ENCODE measurements at regions not wholly inside any gene's neighbourhood (a gene's known extent, or its start where the extent isn't known, plus 50 kb on each side); places are given as distances from the start of the nearest gene placed in this dataset.
"Not testable (repeated sequence)": the region's sequence is repeated elsewhere in the genome, so short reads cannot be mapped to it uniquely, and the experiment has no call there.

DNA sequence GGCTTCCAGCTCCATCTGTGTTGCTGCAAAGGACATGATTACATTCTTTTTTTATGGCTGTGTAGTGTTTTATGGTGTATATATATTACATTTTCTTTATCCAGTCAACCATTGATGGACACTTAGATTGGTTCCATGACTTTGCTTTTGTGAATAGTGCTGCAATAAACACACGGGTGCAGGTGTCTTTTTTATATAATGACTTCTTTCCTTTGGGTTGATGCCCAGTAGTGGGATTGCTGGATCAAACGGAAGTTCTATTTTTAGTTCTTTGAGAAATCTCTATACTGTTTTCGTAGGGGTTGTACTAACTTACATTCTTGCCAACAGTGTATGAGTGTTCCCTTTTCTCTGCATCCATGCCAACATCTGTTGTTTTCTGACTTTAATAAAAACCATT is 189.7 kb downstream of the ACTR3B start:
- no peak for DNase-seq

DNA sequence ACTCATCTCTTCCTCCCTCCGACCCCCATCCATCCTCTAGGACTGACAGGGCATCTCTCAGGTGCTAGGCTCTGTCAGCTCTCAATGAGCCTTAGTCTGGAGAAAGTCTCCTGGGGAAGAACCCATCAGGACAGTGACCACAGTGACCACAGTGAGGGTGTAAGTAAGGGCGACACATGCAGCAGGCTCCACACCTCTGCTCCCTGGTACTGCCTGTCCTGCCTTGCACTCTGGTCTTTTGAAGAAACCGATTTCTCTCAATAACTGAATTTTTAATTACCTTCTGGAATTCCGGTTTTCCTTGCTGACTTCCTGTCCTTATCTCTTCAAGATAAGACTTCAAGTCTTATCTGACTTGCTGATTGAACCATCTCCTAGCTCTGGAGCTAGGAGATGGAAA is 190.2 kb downstream of the ACTR3B start:
- no peak for DNase-seq

DNA sequence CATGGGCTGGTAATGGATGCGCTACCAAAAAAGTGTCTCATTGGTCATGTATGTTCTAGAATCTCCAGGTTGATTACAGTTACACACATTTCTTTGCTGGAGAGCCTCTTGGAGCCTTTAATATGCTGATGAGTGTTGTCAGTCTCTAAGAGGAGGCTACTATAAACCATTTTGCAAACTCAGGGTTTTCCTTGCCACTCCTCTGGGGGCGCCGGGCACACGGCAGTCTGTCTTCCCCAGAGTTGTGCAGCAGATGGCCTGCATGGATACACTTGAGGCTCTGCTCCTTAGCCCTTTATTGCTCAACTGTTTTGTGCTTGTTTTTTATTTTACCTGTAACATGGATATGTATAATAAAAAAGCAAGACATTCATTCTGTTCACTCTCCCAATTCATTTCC is 196.5 kb downstream of the ACTR3B start:
- DNase-seq, result no peak

DNA sequence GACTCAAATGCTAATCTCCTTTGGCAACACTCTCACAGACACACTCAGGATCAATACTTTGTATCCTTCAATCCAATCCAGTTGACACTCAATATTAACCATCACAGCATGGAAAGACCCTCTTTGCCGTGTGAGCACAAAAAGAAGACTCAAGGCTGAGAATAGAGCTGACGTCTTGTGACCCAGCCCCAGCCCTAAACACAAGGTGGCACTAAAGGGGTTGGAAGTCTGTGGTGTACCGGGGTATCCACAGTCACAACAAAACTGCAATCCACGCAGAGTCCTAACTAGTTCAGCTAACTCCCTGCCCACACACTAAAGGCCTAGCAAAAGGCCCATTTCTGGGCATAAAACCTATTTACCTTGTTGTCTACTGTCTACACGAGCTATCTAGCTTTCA is 200.1 kb downstream of the ACTR3B start:
- no peak for DNase-seq

DNA sequence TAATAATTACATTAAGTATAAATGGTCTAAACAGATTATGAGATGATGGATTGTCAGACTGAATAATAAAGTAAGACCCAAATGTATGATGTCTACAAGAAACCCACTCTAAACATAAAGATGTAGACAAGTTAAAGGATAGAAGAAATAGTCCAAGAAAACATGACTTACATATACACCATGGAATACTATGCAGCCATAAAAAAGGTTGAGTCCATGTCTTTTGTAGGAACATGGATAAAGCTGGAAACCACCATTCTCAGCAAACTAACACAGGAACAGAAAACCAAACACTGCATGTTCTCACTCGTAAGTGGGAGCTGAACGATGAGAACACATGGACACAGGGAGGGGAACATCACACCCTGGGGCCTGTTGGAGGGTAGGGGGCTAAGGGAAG is 202.2 kb downstream of the ACTR3B start:
- not testable (repeated sequence) for DNase-seq

DNA sequence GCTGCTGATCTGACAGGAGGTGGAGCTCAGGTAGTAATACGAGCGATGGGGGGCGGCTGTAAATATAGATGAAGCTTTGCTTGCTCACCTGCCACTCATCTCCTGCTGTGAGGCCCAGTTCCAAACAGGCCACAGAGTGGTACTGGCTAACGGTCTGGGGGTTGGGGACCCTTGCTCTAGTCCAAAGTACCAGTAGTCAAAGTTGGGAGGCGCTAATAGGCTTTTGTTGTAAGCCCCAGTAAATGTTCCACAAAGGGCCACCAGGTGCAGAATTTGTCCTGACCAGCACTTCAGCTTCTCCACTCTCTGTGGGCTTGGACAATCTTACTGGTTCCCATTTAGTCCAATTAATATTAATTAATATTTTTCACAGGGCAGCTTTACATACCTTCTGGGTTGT is 206.6 kb downstream of the ACTR3B start:
- DNase-seq, result no peak

DNA sequence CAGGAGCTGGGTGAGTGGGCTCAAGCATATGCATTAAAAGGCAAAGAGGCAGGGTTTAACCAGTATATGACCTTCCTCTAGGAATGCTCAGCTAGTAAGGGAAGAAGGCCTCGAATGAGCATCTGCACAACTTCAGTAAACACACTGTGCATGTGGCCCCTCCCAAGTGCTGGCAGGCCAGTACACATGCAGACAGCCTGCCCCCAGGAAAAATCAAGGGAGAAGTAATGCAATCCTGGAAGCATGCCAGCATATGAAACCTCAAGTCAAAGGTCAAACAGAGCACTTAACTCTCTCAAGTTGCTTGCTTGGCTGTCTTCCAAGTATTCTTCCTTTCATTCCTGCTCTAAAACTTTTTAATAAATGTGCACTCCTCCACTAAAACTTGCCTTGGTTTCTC is 208.4 kb downstream of the ACTR3B start:
- no peak for DNase-seq

DNA sequence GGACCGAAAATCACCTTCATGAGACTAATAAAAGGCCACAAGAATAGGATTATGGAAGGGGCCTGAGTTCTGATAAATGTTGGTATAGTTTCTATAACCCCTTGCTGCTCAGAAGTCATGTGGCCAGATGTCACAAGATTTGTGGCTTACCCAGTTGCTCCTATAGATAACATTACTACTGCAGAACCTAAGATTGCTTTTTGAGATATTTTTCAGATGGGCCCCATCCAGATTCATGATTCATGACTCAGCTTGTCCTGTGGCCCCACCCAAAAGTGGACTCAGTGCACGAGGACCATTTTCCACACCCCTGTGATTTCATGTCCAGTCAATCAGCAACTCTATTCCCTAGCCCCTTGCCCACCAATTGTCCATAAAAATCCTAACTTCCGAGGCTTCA is 209.0 kb downstream of the ACTR3B start:
- no peak for DNase-seq

DNA sequence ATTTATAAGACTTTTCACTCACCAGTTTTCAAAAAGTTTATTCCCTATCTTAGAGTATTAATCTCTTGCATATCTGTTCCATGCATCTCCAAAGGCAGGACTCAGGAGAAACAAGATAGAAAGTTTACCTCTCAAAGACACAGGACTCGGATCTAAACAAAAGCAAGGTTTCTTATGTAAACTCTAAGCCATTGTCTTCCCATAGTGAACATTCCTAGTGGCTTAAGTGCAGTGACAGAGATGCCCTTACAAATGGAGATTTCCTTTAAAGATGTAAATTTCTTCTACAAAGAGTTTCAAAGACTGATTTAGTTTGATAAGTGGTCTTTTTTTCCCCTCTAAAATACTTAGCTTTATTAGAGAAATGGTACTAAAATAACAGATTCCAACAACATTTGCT is 209.8 kb downstream of the ACTR3B start:
- DNase-seq, result no peak

DNA sequence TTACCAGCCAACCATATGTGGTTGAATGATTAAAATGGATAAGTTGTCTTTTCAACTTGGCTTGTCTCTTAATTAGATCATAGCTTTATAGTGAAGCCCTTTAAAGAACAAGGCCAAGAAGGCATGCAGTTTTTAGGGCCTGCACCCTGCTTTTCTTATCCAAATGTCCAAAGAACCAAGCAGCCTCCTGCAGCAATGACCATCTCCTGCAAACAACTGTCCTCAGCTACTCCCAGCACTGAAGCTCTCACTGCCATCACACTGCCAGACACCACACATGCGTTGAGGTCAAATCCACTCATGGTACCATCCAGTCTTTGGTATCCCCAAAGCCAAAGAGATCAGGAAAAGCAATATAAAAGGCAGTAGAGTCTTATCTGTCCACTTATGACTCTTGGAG is 210.3 kb downstream of the ACTR3B start:
- no peak for DNase-seq

DNA sequence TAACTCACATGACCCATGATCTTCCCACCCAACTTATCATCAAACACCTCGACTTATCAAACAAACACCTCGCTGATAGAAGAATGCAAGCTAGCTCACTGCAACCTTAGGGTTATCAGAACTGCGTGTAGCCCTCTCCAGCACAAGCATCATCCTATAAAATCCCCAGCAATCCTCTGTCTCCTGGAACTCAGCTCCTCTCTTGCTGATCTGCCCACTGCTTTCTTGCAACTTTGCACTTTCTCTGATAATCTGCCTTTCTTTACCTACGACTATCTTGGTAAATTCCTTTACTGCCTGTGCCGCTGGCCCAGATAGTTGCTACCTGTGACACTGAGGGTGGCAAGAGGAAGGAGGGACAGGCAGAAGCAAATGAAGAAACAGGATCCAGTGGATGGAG is 210.9 kb downstream of the ACTR3B start:
- DNase-seq, result no peak

DNA sequence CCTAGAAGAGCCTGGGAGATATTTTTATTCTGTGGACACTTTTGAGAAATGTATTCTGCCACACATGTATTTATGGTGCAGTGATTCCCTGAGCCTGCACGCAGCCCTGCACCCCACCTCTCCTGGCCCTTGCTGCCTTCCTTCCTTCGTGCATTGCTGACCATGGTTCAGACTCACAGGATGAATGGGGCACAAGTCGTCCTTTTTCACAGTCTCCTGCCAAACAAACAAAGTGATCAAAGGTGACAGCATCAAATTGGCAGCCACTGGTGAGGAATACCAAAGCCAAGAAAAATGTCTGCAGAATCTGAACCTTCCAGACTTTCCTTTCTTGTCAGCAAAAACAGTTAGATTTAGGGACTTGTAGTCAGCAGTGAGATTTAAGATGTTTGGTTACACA is 215.0 kb downstream of the ACTR3B start:
- DNase-seq, result no peak

DNA sequence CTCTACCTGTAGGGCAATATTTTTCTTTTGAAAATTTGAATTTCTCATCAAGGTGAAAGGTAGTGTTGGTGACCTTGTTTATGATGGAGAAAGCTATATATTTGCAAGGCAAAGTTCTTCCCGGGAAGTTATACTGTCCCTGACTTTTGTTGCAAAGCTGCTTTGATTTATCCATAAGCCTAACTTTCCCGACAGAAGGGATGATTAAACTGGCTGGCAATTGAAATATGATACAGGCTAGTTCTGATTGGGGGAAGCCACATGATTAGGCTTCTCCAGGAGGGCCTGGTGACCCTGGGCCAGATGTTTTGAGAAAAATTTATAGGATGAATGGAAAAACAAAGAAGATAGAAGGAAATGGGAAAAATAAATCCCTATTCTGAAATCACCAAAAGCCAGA is 215.5 kb downstream of the ACTR3B start:
- DNase-seq, result no peak

DNA sequence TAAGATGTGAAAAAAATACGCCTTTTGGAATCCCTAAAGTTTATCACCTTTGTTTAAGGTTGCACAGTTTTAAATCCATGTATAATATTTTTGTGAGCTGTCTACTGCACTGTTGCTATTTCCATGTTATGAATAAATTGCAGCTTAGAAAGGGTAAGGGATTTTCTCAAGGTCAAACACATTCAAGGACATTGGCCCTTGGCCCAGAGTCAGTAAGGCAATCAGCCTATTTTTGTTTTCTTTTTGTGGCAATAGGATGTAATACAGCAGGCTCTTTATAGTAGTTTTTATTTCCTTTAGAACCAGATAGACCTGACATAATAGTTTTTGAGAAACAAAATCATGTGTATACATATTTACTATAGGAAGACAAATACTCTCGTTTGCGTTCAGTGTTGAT is 219.8 kb downstream of the ACTR3B start:
- DNase-seq, result no peak

DNA sequence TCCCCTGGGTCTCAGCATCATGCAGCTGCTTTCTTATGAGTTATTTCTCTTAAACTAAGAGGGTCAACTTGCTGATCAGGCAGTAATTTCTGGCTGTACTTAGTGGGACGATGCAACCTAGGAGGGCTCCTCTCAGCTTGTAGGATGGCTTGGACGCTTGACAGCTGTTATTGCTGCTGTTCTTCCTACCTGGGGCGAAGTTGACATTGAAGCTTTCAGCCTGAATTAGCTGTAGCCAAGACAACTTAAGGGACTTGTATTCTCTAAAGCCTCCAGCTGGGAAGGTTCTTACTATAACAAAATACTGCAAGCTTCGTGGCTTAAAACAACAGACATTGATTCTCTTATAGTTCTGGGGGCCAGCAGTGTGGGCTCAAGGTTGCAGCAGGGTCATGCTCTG is 224.9 kb downstream of the ACTR3B start:
- DNase-seq, result peak; percentile 27

DNA sequence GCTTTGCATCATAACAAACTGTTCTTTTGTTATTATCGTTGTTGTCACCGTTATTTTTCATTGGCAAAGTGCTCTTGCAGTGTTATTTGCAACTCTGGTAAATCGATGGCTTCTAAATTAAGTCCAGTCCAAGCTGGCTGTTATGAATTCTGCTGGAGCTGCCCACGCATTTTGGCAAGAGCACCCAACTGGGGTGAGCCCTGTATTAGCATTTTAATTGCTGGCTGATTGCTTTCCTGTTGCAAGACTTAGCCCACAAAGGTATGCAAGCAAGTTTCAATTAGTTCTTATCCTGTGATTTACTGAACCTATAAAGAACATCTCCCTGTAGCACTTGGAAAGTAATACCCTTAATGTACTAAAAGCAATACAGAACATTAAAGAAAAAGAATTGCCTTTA is 226.8 kb downstream of the ACTR3B start:
- no peak for DNase-seq

DNA sequence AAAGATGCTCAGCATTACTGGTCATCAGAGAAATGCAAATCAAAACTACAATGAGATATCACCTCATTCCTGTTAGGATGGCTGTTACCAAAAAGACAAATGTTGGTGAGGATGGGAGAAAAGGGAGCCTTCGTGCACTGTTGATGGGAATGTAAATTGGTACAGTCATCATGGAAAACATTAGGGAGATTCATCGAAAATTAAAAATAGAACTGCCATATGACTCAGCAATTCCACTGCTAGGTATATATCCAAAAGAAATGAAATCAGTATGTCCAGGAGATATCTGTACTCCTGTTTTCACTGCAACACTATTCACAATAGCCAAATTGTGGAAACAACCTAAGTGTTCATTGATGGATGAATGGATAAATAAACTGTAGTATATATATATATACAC is 228.1 kb downstream of the ACTR3B start:
- no peak for DNase-seq

DNA sequence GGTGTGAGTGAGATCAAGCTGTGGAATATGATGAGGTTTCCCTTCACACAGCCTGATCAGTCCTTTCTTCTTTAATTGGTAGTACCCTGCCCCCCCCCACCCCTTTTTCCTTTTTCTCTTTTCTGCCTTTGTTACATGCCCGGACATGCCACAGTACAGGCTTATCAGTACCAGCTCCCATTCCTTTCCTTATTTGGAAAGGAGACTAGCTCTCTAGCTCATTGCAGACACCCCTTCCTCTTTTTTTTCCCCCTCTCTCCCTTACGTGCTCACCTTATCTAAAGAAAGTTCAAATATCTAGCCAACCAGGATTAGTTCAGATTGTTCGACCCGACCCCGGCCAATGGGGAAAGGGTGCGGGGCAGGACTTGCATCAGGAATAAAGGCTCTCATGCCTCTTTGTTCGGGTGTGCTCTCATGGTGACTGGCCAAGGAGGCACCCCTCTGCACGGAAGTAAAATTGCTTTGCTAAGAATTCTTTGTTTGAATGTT is 230.4 kb downstream of the ACTR3B start:
- DNase-seq, result no peak

DNA sequence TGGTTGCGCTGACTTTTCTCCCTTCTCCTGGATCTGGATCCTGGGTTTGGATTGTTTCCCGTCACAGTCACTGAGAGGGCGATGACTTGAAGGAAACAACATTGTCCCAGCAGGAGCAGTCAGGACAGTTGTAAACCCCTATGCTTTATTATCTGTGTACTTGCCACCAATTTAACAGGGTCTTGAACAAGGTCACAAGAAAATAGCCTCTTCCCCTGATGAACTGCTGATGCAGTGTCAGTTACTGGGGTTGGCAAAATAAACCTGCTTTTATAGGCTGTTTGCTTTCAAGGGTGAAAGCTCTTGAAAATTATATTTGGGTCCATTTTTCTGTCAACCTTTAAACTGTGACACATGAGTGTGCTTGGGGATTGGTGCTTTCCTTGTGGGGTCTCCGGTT is 238.9 kb downstream of the ACTR3B start:
- DNase-seq, result no peak

DNA sequence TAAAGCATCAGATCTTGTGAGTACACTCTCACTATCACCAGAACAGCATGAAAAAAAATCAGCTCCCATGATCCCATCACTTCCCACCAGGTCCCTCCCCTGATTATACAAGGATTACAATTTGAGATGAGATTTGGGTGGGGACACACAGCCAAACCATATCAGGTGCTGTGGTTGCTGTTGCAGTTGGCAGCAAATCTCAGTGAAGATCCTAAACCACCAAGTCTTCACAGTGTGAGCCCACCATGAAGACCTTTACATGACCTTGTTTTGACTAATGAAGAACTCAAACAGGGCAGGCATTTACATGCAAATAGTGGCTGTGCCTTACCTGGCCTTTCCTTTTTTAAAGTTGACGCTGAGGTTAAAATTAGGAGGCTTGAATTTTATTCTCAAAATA is 242.6 kb downstream of the ACTR3B start:
- no peak for DNase-seq

DNA sequence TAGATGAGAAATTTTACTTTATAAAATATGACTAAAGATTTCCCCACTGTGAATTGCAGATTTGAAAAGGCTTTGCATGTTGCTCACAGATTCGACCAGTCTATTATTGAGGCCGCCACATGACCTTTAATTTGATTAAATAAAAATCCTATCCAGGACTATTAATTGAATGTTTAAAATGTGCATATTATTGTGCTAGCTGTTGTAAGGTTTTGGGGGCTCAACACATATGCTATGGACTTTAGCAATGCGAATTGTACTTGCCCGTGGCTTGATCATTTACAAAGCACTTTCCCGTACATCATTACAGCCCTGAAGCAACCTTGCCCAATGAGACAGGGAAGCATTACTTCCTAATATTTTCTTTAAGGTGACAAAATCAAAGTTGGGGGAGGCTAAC is 243.0 kb downstream of the ACTR3B start:
- DNase-seq, result no peak

DNA sequence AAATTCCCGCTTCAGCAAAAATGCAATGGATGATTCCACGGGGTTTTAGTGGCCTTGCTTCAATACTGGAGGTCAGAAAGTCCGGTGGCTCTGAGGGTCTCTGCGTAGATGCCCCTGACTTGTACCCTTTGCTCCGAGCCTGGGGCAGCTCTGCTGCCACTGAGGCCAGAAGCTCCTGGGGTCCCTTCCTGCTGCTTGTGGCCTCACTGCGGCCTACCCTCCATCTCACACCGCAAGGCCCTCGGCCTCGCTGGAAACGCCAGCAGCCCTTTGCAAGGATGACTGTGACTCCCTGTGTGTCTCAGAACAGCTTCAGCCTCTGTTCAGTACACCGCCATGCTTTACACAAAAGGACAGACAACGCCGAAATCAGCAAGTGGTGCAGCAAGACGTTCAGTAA is 244.8 kb downstream of the ACTR3B start:
- DNase-seq, result no peak

DNA sequence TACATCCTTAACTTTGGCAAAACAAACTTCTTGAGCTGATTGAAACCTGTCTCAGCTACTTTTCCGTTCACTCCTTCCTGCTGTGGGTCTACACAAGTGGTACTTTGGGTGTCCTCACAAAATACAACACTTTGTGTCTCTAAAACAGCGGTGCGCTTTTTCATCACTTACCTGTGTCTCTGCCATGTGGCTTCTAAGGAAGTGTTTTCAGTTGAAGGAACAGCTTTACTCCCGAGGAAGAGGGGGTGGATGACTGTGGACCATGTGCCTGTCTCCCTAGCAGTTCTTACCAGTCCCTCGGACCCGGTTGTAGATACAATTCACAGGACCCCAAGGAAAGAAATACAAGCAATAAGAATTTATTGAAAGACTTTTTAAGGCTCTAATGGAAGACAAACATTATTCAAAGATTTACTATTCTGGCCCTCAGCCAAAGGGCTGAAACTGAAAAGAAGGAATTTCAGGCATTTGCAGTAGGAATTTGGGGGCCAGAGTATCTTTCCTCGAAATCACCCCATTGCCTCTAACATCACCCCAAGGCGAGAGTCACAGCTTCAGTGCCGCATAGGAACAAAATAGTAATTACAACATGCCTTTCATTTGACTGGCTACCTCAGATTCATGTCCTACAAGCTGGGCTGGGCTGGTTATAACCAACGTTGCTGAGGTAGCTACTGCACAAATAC is 246.3 kb downstream of the ACTR3B start:
- no peak for DNase-seq

DNA sequence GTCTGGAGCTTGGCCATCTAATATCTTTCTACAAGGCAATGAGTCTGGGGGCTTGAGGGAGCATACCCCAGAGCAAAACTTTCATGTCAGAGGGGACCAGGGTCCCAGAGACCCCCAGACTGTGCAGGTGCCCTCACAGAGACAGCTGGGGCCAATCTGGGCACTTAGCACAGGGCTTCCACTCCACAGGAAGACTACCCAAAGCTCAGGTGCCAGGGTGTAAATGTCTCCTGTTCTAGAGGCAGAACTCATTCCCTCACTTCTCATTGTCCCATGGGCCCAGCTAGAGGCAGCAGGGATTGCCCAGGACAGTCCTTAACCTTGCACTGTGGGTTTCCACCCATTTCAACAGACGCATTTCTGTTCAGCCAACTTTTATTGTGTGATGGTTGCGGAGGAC is 246.9 kb downstream of the ACTR3B start:
- DNase-seq, result no peak

DNA sequence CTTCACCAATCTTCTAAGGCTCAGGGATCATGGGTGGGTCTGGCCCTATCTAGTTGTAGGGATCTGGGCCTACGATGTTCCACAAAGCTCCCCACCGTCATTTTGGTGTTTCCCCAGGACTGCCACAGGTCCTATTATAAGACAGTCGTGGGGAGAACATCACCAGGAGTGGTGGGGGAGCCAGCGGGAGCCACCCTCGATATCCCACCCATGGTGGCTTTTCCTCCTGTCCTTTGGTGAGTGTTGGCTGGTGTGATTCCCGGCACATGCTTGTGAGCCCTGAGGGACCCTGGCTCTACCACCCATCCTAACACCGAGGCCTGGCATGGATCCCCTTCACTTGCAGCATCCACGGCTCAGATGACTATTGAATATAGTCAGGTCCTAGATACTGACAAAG is 247.4 kb downstream of the ACTR3B start:
- DNase-seq, result no peak

Measured in muscle of arm (tissue), 1 donor.